HG03378 (cell line): ENCODE measurements at regions not wholly inside any gene's neighbourhood (a gene's known extent, or its start where the extent isn't known, plus 50 kb on each side); places are given as distances from the start of the nearest gene placed in this dataset.
"Not testable (repeated sequence)": the region's sequence is repeated elsewhere in the genome, so short reads cannot be mapped to it uniquely, and the experiment has no call there.

ENCODE experiments used
- ATAC-seq: cut with Tn5 transposase; IDR thresholded peaks from one replicate; pipeline ENCODE4 v1.9.1; 2021; ENCODE audit warnings: mild to moderate bottlenecking, moderate library complexity; ENCODE audit not compliant: unreplicated experiment

DNA sequence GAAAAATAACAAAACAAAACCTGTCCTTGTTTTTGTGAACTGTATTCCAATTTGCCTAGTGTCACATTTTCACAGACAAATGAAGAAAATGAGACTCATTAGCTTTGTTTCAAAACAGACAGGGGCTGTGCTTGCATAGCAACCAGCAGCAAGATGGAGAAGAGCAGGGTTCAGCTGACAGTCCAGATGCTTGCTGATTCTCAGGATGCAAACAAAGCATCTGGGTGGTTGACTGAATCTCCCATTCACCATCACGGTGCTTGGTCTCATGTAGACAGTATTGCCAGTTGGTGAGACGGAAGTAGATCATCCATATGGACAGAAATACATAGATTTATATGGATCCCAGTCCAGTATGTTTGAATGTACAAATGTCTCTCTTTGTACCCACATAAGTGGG is 326.8 kb downstream of the CCDC85A start:
- ATAC-seq = no peak

DNA sequence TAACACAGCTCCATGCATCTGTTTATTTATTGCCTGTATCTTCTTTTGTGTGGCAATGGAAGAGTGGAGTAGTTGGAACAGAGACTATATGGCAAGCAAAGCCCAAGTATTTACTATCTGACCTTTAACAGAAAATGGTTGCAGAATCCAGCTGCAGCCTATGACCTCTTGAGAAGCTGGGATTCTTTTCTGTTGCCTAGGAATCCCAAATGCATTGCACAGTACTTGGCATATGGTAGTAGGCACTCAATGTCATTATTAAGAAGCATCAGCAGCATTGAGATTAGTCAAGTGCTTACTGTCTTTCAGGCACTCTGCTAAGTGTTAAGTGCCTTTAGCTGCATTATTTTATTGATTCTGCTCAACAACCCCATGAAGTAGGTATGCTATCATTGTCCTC is 331.6 kb downstream of the CCDC85A start:
- no peak for ATAC-seq

DNA sequence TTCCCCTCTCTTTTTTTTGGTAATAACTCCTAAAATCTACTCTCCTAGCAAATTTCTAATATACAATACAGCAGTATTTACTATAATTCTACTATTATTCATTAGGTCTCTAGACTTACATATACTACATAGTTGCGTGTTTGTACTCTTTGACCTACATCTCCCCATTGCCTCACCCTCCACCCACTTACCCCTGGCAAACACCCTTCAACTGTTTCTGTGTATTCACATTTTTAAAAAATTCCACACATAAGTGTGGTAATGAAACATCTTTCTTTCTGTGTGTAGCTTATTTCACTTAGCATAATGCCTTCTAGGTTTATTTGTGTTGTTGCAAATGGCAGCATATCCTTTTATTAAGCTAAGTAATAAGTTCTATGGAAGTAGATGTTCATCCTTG is 336.0 kb downstream of the CCDC85A start:
- no peak for ATAC-seq

DNA sequence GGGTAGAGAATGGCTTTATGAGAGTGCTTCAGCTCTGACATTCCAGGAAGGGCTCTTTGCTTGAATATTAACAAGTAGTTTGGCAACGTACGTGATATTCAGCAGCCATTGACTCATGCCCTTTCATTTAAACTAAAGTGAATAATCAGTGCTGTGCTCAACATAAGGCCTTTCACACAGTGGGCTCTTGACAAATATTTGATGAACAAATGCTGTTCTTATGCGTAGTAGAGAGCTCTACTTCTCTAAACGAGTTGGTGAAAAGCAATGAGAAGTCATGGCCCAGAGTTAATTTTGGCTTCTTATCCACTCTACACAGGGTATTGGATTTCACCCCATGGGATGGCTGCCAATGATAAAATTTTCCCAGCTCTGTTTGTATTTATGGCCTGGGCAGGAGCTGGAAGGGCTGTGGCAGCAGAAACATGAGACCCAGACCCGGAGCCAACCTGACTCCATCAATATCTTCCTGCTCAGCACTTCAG is 338.9 kb downstream of the CCDC85A start:
- ATAC-seq = no peak

DNA sequence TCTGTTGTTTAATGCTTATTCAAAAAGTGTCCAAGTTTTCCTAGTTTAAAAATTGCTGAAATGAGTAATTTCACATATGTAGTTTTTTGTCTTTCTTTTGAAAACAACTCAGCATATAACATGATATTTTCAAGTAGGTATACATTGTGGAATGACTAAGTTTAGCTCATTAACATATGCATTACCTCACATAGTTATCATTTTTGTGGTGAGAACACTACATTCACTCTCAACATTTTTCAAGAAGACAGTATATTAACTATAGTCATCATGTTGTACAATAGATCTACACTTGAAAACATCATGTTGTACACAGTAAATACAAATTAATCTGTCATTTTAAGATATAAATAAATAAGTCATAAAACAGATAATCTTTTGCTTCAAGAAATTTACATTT is 340.0 kb downstream of the CCDC85A start:
- no peak for ATAC-seq

DNA sequence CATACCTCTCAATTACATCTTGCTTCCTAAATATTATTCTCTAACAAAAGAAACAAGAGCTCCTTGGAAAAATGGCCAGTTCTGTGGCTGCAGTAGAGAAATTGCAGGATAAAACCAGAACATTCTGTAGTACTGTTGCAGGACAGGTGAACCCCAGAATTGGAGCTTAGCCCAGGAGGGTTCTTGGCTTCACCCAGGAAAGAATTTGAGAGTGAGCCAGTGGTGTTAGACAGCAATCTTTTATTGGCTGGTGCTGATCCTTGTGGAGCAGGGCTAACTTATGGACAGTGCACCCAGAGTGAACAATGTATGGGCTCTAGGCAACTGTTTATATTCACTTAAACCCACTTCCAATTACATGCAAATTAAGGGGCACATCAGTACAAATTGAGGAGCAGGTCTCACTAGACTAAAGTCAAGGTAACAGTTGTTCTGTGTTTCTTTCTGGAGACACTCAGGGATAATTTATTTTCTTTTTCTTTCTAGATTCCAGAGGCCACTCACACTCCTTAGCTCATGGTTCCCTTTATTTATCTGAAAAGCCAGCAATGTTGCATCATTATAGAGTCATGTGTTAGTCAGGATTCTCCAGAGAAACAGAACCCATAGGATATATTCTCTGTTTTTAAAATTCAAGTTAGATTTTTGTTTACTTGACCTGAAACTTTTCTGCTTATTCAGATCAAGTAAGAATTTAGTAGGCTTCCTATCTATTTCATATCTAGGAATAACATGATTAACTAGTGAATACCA is 348.1 kb downstream of the CCDC85A start:
- ATAC-seq = no peak

DNA sequence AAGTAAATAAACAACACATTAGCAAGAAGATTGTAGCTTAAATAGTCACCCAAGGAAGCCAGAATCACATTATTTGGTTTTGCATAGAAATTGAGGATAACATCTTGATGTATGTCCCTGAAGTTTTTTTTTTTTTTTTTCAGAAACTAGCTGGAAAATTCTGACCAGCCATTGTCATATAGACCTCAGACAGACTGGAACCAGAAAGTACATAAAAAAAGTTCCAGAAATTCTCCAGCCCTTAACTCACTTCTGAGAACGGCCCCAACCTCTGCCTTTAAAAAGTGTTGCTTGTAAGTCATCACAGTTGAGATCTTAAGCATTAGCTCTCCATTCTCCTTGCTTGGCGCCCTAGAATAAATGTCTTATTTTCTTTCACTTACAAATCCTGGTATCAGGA is 350.5 kb downstream of the CCDC85A start:
- ATAC-seq = no peak

DNA sequence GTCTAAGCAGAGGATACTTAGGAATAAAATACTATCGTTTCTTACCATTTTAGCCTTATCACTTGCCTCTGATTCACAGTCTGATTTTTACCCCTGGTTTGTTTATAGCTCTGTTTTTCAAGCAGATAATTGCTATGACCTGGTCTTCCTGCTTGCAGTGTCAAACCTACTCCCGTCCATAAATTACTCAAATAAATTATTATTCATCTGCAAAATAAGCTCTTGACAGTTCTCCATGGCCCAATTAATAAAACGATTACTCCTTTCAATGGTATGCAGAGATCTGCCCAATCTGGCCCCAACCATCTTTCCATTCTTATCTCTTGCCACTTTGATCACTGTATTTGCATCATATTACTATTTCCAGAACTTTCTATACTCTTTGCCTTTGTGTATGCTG is 354.0 kb downstream of the CCDC85A start:
- no peak for ATAC-seq

DNA sequence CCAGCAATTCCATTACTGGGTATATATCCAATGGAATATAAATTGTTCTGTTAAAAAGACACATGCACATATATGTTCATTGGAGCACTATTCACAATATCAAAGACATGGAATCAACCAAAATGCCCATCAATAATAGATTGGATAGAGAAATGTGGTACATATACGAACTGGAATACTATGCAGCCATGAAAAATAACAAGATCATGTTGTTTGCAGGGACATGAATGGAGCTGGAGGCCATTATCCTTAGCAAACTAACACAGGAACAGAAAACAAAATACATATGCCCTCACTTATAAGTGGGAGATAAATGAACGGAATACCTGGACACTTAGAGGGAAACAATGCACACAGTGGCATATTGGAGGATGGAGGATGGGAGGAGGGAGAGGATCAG is 355.8 kb downstream of the CCDC85A start:
- ATAC-seq = no peak

DNA sequence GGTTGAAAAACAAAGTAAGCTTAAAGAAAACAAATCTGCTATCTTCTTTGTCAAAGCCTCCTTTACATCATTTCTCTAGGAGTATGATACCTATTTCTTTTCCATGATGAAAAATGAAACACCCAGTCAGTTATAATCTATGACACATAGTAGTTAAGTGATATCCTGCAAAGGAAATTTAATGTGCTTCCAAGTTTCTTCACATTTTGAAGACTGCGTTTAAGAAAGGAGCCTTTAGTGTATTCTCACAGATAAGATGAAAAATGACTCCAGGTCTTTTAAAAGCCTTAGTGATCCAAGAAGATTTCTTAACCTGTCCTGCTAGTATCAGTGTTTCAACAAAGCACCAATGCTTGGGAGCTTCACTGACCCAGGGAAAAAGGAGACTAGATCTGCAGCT is 356.7 kb downstream of the CCDC85A start:
- ATAC-seq = no peak

DNA sequence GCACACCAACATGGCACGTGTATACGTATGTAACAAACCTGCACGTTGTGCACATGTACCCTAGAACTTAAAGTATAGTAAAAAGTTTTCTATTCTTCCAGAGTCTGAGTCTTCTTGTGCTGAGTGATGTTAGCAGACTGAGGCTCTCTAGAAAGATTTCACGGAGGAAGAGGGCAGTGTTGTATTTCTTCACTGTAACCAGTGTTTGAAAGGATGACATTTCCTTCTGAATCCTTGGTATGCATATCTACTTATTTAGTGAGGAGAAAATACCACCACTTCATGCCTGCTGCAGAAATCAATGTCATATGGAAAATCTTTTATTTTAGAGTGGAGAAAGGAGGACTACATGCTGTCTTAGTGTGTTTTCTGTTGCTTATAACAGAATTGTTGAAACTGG is 357.1 kb downstream of the CCDC85A start:
- ATAC-seq = no peak

DNA sequence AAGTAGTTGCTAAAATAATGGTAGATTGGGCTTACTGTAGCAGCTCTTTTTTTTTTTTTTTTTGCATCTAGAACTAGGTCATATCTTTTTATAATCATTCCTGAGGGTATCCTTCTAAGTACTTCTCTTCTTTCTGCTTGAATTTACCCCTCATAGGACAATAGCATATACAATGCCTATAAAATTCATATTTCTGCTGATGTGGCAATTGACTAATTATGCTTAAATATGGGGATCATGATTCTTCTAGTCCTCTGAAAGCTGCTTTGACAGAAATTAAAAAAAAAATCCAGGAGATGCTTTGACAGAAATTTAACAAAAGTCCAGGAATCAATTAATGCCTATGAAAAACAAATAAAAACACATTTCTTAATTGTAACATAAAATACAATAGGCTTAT is 358.4 kb downstream of the CCDC85A start:
- ATAC-seq = no peak

DNA sequence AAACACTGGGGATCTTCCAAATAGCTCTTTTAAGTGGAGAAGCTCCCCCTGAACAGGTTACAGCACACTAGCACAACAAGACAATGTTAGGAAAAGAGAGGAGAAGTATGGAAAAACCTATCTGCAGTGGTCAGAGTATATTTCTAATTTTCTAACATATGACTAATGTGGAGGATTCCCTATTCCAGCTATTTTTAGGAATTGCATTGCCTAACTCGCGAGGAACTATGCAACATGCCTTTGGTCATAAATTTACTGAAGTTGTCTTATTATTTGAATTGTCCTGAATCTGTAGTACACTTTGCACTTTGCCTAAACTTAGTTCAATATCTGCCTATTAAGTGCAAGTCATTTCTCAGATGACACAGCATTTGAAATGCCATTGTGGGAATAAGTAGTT is 381.4 kb downstream of the CCDC85A start:
- no peak for ATAC-seq

DNA sequence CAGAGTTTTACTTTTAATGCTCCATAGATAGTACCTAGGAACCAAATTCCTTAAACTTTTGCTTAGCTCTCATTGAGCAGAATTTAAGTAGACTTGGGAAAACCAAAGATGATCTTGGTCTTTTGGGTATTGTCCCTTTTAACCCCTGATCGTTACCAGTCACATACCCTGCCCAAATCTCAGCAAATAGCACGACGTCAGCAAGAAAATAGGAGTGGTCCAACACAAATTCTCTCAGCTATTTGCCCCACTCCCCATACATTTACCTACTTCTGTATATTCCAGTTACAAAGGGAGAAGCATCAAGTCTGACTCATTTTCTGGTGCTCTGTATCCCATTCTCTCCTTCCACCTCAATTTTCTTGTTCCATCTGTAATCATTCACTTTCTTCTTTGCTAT is 387.3 kb downstream of the CCDC85A start:
- ATAC-seq = no peak

DNA sequence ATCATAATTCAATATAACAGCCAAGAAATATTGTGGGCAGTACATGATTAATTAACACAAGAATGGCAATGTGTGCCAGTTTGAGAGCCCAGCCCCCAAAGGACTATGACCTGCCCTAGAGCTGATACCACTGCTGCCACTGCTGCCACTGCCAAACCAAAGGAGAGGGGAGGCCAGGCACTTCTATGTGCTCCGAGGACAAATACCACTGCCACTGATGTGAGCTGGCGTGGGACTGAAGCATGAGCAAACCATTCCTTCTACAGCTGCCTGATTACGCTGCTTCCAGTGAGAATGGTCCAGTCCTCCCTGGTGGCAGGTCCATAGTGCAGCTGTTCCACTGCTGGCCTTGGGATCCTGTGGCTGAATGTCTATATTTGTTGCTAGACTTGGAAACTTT is 392.2 kb downstream of the CCDC85A start:
- no peak for ATAC-seq

DNA sequence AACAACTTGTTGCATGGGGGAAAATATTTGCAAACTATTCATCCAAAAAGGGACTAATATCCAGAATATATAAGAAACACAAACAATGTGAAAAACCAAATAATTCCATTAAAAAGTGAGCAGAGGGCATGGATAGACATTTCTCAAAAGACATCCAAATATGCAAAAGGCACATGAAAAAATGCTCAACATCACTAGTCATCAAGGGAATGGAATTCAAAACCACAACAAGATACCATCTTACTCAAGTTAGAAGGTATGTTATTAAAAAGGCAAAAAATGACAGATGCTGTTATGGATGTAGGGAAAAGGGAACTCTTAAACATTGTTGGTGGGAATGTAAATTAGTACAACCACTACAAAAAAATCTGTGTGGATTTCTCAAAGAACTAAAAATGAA is 396.5 kb downstream of the CCDC85A start:
- ATAC-seq = no peak

DNA sequence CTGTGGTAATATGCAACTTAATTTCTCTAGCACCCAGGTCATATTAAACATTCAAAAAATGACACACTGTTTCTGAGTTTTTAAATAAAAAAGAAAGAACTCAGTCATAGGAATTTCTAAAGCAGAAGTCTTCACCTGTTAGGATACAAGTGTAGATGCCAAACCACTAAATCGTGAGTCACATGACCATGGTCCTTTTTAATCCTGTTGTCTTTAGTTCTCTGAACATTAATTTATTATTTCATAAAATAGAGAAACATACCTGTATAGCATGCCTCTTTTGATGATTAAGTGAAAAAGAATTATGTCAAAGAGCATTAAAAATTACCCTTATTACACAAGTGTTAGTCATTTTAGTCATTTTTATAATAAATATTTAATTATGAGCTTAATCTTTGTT is 398.8 kb downstream of the CCDC85A start:
- ATAC-seq = no peak

DNA sequence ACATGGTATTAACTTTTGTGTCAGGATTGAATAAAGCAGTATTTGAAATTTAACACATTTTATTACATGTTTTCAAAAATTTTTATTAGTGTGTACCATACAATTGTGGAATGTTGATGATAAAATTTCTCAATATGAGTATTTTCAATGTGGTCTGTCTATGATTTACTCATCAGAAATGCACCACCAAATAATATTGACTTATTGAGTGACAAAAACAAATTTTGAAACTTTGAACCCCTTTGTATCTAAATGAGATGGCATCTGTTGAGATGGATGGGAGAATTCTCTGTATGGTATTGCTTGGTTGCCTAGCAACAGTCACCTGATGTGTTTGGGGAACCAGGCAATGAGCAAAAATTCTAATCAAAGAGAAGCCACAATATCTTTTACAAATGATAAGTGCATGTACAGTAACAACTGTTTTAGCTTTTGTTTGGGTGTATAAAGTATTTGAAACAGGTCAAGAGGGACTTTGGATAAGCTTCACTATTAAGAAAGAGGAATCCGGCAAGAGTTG is 400.1 kb downstream of the CCDC85A start:
- no peak for ATAC-seq

DNA sequence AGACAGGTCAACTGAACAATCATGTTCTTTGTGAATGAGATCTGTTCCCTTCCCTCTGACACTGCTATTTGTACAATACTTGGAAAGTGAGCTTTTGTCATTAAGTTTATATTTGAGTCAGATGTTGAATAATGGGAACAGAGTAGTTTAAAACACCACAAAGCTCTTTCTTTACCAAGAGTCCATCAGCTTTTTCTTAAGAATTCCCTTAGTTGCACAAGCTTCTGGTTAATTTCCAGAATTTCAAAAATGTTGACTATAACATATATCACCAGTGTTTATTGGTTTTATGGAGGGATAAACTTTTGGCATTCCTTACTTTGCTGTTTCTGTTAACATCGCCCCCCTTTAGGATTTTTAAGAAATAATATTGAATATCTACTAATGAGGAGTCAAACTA is 403.7 kb downstream of the CCDC85A start:
- ATAC-seq = no peak

DNA sequence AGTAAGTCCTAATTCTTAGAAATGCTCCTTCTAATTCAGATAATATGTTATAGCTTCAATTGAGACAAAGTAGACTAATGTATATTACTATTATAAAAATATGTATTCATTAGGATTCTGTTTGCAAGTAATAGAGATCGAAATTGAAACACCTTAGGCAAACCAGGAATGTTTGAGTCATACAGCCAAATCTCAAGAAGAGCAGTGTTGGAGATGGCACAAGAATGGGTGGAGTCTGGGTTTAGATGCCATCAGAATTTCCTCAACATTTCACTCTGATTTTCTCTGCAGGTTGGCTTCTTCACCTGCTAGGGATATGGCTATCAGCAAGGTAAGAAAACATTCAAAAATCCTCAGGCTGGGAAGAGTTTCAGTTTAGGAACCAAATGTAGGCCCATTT is 405.4 kb downstream of the CCDC85A start:
- no peak for ATAC-seq

DNA sequence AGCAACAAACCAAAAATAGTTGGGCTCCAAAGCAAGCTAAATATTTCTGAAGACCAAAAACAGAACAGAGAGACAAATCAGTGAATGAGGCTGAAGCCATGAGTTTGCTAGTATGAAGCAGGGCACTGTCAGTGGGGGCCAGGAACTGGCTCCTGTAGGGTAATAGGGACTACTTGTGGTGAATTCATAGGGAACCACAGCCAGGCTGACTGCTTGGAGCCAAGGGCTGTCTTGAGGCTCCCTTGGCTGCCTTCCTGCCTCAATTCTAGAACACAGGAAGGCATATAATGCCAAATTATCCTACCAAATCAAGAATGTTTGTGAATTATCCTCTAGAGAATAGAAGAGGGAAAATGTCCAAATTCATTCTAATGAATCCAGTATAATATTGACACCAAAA is 406.0 kb downstream of the CCDC85A start:
- ATAC-seq = no peak

DNA sequence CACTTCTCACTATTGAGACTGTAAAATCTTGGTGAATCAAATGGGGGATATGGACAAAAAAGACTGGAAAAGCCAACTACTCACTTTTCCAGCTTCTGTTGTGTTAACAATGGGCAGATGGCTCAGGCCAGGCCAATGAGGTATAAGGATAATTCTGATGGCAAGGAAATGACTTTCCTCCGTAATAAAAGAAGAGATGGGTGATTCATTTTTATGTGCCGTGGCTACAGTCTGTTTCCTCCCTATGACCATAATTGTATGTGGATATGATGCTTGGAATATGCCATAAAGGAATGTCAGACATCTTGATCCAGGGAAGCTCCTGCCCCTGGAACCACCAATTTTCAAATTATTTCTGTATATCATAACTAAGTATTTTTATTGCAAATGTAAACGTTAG is 406.8 kb downstream of the CCDC85A start:
- ATAC-seq = no peak

DNA sequence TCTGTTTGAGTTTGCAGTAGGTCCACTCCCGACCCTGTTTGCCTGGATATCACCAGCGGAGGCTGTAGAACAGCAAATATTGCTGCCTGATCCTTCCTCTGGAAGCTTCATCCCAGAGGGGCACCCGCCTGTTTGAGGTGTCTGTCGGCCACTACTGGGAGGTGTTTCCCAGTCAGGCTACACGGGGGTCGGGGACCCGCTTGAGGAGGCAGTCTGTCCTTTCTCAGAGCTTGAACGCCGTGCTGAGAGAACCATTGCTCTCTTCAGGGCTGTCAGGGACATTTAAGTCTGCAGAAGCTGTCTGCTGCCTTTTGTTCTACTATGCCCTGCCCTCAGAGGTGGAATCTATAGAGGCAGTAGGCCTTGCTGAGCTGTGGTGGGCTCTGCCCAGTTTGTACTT is 422.3 kb downstream of the CCDC85A start:
- not testable (repeated sequence) for ATAC-seq
